ENCODE measurements at regions not wholly inside any gene's neighbourhood (a gene's known extent, or its start where the extent isn't known, plus 50 kb on each side); places are given as distances from the start of the nearest gene placed in this dataset.
"Not testable (repeated sequence)": the region's sequence is repeated elsewhere in the genome, so short reads cannot be mapped to it uniquely, and the experiment has no call there.

DNA sequence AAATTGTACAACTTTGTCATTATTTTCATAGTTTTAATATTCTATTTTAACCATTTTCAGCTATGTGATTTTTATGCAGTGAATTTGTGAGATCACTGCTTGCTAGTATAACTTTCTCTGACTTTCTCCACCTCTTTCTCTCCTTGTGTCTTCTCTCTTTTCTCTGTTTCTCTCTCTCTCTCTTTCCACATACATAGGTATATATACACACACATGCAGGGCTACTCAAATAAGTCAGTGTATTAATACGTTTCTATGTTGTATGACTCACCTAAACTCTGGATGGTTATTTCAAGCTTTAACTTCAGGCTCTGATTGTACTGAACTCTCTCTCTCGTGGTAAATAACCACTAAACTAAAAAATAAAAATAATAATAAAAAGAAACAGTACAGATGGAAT is 1389.3 kb upstream of the ALCAM start:
- no peak for DNase-seq
- no peak for ATAC-seq

DNA sequence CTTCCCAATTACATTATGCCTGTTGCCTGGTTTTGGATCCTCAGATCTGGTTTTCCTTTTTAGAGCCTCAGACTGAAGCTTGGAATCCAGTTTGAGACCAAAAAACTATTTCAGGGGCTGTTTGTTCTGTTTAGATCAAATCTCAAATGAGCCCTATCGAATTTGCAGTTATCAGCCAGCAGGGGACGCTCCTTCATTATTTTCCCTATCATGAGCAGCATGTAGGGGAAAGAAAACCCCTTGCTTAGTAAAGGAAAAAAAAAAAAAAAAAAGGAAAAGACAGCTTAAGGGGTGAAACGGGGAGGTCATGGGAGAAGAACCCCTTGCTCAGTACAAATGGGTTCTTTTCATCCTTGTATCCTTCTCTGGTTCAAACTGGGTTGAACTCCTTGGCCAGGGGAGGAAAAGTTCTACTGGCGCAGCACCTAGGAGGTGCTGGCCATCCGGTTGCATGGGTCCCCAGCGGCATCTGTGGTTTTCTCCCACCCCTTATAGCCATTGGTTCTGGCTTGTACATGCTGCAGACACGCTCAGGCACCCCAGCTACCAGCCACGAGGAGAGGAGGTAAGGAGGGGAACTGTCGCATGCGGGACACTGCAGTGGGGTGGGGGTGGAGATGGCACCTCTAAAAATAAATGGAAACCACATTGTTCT is 1375.1 kb upstream of the ALCAM start:
- no peak for DNase-seq

DNA sequence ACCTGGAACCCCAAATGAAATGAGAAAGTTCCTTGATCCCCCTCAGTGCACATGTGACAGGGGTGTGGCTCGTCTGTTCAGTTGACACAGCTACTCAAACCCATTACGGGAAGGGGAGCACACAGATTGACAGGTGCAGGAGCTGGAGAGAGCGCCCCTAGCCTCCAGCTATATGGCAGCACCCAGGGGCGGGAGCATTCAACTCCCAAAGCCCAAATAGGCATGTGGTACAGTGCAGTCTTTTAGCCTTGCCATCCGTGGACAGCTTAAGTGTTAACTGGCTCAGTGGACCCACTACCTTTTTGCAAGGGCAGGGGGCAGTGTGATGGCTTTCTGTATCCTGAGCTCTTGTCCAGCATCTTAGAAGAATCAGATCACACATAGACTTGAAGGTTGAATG is 1374.2 kb upstream of the ALCAM start:
- DNase-seq (no peak), ATAC-seq (no peak)

More for the DNA sequence above, 1375.1 kb upstream of the ALCAM start:
- no peak for ATAC-seq

DNA sequence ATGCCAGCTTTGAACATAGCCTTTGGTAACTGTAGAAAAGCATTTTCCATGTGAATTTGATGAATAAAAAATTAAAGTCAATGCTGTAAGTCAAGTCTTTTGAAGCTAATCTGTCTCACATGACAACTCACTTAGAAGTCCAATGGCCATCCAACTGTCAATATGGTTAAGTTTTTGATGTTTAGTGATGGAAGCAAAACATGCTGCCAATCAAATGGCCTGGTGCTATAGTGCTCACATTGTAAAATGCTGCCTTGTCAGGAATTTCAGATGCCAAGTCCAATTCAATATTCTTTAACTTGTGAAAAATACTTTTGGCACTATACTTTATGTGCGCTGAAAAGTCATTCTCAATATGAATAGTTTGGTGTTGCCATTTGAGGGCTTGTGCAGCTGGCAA is 1361.8 kb upstream of the ALCAM start:
- ATAC-seq: no peak

DNA sequence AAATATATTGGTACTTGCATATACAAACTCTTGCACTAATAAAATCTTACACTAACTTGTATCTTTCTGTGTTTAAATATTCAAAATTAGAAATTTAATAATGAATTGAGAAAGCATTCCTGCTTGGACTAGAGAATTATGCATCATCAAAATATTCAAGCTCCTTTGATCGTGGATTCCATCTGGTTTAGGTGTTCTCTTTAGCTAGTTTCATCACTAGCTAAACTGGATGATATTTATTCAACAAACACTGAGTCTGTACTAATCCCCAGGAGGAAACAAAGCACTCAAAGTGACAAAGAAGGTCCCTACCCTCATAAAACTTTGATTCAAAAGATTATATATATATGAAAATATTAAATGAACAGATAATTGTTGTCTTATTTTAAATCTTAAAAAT is 1360.9 kb upstream of the ALCAM start:
- DNase-seq: no peak
- no peak for ATAC-seq

More for the DNA sequence above, 1361.8 kb upstream of the ALCAM start:
- DNase-seq: no peak

DNA sequence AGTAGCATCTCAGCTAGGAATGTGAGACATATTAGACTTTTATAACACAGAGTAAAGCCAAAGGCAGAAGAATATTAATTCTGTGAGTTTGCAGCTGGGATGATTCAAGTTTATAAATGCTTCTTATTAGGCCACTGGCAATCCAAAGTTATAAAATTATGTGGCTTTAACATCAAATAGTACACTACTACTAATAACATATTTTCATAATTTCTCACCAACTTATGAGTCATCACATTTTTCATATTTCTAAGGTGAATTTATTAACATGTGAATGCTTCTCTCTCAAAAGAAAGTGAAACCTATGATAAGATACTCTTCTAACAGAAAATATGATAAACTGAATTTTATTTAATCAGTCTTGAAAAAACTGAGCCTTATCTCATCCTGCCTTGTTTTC is 1348.2 kb upstream of the ALCAM start:
- ATAC-seq (no peak), DNase-seq (no peak)

DNA sequence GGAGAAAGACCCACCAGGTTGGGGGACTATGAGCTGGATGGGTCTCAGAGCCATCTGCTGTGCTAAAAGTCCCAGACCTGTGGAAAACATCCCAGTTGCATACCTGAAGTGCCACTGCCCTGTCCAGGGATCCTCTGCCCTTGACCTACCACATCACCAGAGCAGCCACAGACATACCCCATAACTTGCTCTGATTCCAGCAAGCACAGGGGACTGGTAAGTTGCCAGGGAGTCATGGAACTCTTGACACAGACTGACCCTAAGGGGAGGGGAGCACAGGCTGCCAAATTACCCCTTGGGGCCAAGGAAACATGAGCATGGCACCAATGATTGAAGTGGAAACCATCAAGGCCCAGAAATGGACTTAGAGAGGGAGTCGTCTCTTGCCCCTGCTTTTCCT is 1335.1 kb upstream of the ALCAM start:
- no peak for ATAC-seq
- DNase-seq: no peak

DNA sequence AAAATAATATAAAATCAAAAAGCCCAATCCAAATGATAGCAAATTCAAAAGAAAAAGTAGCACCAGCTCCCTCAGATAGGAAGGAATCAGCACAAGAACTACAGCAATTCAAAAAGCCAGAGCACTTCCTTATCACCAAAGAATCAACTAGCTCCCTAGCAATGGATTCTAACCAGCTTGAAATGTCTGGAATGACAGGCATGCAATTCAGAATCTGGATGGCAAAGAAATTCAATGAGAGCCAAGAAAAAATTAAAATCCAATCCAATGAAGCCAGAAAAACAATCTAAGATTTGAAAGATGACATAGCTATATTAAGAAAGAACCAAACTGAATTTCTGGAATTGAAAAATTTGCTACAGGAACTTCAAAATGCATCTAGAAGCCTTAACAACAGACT is 1334.4 kb upstream of the ALCAM start:
- ATAC-seq: no peak
- no peak for DNase-seq

DNA sequence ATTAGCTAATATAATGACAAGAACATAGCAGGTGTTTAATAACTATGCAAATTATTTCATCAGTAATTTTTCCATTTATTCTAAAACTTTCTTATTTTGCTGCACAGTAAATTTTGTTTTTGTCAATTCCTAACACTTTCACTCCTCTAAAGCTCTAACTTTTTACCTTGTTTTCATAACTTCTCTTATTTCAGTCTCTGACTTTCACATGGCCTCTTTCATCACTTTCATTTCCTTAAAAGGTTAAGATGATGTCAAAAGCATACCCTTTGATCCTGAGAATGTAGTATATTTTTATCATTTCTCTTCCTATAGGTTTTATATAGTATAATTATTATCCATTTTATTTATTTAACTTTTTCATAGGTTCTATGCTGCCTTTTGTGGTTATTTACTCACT is 1325.8 kb upstream of the ALCAM start:
- ATAC-seq: no peak
- no peak for DNase-seq

DNA sequence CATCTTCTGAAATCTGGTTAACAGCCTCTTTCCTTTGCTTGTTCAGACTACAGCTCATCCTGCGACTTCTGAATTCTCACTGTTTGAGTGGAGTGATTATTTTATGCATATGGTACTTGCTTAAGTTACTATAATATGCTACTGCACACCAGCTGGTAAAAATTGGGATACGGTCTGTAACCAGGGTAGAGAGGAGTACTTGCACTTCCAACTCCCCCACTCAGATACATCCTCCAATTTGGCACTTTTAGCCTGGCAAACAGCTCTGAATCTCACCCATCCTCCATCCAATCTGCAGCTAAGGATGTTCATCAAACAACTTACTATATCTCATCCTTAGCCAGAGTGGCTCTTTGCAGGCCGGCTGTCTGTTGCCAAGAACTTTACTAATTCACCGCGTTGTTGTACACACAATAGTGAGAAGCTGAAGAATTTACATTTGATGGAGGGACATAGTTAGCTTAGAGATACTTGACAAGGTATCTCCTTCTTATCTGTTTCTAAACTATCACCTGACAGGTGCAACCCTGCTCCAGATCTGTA is 1323.6 kb upstream of the ALCAM start:
- DNase-seq, ATAC-seq: not testable (repeated sequence)

DNA sequence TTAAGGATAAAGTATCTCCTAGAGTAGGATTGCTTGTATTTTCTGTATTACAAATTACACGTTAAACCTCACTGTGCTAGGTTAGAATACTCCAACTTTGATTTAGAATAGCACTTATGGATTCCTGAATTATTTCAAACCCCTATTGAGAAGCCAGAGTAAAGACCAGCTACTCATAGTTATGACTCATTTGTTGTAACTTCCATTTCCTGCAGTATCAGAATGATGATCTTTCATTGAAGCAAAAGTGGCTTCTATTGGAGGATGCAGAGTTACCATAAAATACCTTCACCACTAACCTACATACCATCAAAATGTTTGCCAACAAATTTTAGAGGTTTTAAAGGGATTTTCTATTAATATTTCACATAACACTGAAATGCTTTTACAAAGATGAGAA is 1322.7 kb upstream of the ALCAM start:
- DNase-seq: no peak
- no peak for ATAC-seq

DNA sequence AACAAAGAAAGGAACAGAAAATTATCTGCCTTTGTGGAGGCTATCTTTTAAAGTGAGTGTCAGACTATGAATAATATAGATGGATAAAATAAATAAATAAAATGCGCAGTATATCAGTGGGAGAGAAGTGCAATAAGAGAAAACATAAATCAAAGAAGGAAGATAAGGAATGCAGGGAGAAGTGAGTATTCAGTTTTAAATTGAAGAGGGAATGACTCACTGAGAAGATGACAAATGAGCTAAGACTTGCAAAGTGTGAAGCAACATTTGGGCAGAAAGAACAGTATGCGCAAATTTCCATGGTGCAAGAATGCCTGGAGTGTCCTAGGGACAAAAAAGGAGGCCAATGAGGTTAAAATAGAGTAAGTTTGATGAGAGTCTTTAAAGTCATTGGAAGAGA is 1300.1 kb upstream of the ALCAM start:
- ATAC-seq: no peak
- DNase-seq: no peak

DNA sequence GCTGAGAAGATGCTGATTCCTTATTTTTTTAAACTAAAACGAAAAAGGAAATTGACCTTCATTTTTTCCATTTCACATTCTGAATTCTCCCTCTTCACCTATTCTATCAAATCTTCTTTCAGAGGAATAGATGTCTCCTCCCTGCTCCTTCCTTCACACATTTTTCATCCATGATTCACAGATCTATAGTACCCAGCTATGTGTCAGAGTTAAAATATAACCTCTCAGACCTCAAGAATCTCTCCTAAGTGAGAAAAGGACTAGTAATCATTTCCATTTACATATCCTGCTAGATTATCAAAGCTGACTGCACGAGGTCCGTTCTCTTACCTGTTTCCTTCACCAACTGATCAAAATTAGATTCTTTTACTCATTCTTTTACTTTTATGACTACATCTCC is 1297.6 kb upstream of the ALCAM start:
- no peak for ATAC-seq
- DNase-seq: no peak

DNA sequence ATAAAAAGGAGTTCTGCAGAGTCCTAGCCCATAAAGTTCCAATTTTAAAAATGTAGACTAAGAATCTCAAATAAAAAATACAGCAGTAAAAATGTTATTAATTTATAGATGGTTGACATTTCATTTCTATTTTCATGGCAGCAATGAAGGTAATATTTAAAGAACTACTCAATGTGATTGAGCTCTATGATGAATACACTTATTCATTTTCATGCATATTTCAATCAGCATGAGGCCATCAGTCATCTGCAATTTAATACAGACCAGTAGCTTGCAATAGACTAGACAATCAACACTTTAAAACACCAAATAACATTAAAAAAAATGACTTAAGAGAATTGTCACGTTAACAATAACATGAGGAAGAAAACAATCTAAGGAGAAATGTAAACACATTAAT is 1295.8 kb upstream of the ALCAM start:
- DNase-seq (no peak), ATAC-seq (no peak)

DNA sequence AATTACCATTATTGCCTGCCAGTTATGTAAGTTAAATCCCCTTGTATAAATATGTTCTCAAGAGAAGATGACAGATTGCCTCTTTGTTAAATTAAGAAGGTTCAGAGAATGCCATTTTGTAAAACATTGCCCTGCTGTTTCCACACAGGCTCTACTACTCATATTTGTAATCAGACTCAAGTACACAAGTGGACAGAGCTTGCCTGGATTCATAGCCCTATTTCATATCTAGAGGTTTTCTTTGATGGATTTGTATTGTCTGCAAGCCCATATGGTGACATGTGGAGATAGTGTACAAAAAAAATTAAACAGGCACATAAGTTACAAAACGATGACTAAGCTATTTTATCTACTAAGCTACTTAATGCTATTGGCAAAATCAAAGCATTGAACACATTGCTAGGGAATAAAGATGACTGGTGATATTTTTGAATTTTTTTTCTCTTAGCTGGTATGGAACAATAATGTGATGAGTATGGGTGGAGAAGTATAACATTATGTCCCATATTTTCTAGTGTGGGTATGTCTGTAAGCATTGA is 1286.6 kb upstream of the ALCAM start:
- no peak for ATAC-seq

DNA sequence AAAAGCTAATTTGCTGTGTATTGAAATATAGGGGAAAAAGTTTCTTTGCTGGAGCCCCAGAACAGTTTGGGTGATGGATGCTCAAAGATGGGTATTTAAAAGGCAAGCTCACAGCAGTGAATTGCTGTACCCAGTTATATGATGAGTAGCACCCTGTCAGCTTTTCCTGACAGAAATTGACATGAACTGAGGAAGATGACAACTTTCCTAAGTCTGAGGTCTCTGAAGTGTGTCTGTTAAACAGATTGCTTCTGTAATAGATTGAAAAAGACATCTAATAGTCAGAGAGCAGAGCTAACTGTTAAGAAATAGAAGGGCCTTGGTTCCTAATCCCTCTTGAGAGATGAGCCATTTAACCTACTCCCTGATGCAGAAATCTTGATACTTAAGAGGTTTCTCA is 1278.0 kb upstream of the ALCAM start:
- no peak for ATAC-seq
- DNase-seq: no peak

More for the DNA sequence above, 1286.6 kb upstream of the ALCAM start:
- DNase-seq: no peak

DNA sequence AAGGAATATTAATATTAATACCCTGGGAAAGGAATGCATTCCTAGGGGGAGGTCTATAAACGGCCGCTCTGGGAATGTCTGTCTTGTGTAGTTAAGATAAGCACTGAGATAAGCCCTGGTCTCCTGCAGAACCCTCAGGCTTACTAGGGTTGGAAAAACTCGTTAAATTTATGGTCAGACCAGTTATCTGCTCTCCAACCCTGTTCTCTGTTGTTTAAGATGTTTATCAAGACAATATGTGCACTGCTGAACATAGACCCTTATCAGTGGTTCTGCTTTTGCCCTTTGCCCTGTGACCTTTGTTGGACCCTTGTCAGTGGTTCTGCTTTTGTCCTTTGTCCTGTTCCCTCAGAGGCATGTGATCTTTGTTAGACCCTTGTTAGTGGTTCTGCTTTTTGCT is 1276.7 kb upstream of the ALCAM start:
- DNase-seq, ATAC-seq: not testable (repeated sequence)

DNA sequence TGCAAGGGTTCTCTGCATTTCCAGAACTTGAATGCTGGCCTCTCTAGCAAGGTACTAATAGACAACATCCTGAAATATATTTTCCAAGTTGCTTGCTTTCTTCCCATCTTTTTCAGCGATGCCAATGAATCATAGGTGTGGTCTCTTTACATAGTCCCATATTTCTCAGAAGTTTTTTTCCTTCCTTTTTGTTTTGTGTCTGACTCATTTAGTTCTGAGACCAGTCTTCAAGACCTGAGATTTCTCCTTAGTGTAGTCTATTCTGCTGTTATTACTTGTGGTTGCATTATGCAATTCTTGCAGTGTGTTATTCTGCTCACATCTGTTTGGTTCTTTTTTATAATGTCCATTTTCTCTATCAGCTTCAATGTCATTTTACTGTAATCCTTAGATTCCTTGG is 1265.0 kb upstream of the ALCAM start:
- ATAC-seq (no peak), DNase-seq (no peak)

DNA sequence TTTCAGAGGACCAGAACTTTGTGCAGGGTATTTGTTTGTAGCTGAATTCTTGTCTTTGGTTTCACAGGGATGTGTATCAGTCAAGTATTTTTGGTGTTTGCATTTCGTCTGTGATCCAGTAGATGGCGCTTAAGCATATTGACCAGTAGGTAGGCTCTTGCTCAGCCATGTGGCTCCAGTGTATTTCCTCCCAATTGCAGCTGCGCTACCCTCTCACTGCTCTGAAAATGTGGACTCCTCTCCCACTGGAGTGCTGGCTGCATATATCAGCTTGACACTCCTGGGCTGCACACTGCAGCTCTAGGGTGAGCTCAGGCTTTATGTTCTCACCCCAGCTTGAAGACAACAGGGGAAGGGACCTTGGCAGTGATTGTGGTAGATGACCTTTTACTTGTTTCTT is 1264.3 kb upstream of the ALCAM start:
- ATAC-seq: no peak

DNA sequence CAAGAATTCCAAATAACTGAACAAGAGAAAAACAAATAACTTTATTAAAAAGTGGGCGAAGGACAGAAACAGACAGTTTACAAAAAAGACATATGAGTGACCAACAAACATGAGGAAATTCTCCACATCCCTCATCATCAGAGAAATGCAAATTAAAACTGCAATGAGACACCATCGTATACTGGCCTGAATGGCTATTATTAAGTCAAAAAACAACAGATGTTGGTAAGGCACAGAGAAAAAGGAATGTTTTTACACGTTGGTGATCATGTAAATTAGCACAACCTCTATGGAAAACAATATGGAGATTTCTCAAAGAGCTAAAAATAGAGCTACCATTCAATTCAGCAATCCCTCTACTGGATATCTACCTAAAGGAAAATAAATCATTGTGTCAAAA is 1260.4 kb upstream of the ALCAM start:
- ATAC-seq: no peak
- DNase-seq: no peak

More for the DNA sequence above, 1264.3 kb upstream of the ALCAM start:
- DNase-seq: no peak

DNA sequence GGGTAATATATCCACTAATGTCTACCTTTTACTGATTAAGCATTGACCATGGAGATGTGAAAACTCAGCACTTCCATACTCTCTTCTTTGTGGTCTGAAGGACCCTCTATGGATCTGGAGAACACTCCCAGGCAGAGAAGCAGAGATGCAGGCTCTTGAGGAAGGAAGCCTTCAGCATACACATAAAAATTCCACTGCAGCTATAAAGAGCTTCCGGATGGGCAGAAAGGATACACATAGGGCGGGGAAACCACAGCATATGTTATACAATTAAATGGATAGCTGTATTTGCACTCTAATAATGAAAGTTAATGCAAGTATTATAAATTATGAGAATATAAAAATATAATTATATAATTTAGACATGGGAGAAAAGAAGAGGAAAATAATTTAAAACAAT is 1258.2 kb upstream of the ALCAM start:
- no peak for ATAC-seq
- DNase-seq: no peak

DNA sequence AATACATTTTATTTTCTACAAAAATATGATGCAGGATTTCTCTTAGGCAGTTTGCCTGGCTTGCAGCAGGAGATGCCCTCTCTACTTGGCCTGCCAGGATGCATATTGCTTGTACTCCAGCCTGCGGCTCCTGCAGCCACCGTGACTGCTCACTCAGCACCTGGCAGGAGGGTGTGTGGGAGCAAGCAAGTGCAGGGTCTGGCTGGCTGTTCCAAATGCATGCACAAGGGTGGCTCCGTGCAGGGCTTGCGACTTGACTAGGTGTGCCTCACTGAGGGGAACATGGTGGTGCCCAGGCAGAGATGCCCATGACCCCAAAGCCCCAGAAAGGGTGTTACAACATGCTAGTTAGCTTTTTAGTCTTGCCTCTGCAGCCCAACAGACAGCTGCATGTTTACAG is 1240.2 kb upstream of the ALCAM start:
- ATAC-seq: no peak
- no peak for DNase-seq

DNA sequence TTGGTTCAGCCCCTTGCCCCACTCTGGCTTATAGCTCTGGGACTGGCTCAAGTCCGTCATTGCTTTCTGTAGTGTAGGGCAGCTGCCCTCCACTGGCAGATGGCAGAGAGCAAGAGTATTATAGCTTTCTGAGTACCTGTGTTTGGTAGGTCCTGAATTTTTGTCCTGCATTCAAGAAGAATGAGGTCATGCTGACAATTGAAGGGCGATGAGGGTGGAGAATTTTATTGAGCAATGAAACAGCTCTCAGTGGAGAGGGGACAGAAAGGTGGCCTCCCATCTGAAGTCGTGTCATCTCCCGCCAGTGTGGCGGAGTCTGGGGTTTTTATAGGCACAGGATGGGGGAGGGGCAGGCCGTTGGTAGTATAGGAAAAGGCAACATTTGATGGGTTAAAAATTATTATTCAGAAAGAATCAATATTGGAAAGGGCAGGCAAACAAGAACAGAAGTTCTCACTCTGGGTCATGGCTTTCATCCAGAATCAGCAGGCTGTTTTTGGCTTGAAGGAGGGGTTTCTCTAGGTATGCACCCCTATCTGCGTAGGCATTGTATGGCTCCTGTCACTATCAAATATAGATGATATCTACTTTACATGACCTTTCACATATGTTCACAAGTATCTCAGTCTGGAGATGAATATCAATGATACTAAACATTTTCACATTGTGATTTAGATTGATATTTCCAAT is 1239.7 kb upstream of the ALCAM start:
- ATAC-seq (no peak), DNase-seq (no peak)

DNA sequence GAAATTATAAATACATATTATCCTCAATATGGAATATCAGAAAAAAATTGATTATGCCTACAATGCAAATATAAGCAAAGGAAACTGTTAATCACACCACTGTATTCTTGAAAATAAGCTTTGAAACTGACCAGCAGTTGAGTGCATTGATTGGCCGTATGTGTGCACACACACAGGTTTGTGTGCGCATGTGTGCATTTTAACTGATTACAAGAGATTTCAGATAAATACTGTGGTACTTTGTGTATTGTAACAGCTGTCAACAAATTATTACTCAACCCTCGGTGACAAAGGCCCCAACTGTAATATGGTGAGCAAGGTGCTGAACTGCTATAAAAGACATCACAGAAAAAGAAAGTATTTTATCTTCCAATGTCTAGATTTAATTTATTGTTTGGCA is 1238.9 kb upstream of the ALCAM start:
- ATAC-seq (no peak), DNase-seq (no peak)
